HEK293 (cell line): ENCODE measurements at regions not wholly inside any gene's neighbourhood (a gene's known extent, or its start where the extent isn't known, plus 50 kb on each side); places are given as distances from the start of the nearest gene placed in this dataset.

Experiments
- CTCF ChIA-PET: fragments of 350-600 bp; formaldehyde crosslinking; extraction: SDS; loops from one replicate; lab custom pipeline; 2021; ENCODE audit warnings: antibody characterized with exemption; lab: Yijun Ruan, JAX
- POLR2A ChIA-PET: fragments of 300-600 bp; formaldehyde crosslinking; extraction: SDS; loops from one replicate; lab custom pipeline; 2020; ENCODE audit warnings: antibody characterized with exemption, inconsistent platforms; lab: Yijun Ruan, JAX
- H3K27ac ChIP-seq: fragments of 200-500 bp; sonication (Bioruptor generic); 2 replicates; pipeline ENCODE4 v1.5.1; 2014; ENCODE audit warnings: low read depth, low read length, control low read depth, inconsistent platforms; ENCODE audit errors: extremely low read depth
- H3K36me3 ChIP-seq, 2 experiments: fragments of 200-500 bp in 1 of 2; sonication (Bioruptor generic) in 1 of 2; 1 replicate in 1 of 2; 2 replicates in 1 of 2; pipeline ENCODE4 v1.5.1; 2014 to 2017; ENCODE audit warnings: inconsistent platforms in 2 of 2, low read length in 2 of 2; ENCODE audit not compliant: control insufficient read depth in 2 of 2, insufficient read depth in 1 of 2
- H3K4me1 ChIP-seq: fragments of 200-500 bp; sonication (Bioruptor generic); 2 replicates; pipeline ENCODE4 v1.5.1; 2014; ENCODE audit warnings: mild to moderate bottlenecking, low read length, inconsistent platforms; ENCODE audit not compliant: control insufficient read depth, insufficient read depth
- H3K4me3 ChIP-seq: 2 replicates; pipeline ENCODE4 v1.5.1; 2011; ENCODE audit warnings: low read depth, mild to moderate bottlenecking, control low read depth, low read length, moderate library complexity
- H3K9me3 ChIP-seq: fragments of 200-500 bp; sonication (Bioruptor generic); 2 replicates; pipeline ENCODE4 v1.5.1; 2014; ENCODE audit warnings: low read depth, low read length, inconsistent platforms; ENCODE audit not compliant: control insufficient read depth, insufficient read depth
- GLI2 ChIP-seq: fragments of 450-650 bp; formaldehyde crosslinking; IDR thresholded peaks from 2 replicates; pipeline ENCODE4; 2017; ENCODE audit warnings: missing biosample characterization, missing genetic modification characterization, low read depth, borderline replicate concordance
- KLF10 ChIP-seq: fragments of 450-650 bp; IDR thresholded peaks from 2 replicates; pipeline ENCODE4 v1.5.1; 2018; ENCODE audit warnings: missing biosample characterization, mild to moderate bottlenecking, missing genetic modification characterization
- KLF9 ChIP-seq: fragments of 450-650 bp; formaldehyde crosslinking; IDR thresholded peaks from 2 replicates; pipeline ENCODE4 v1.5.1; 2016; ENCODE audit warnings: missing biosample characterization, missing genetic modification characterization, low read depth
- PRDM6 ChIP-seq: fragments of 450-650 bp; formaldehyde crosslinking; IDR thresholded peaks from 2 replicates; pipeline ENCODE4 v1.5.1; 2017; ENCODE audit warnings: missing biosample characterization, missing genetic modification characterization
- SCRT2 ChIP-seq: fragments of 450-650 bp; formaldehyde crosslinking; IDR thresholded peaks from 2 replicates; pipeline ENCODE4 v1.5.1; 2016; ENCODE audit warnings: missing biosample characterization, missing genetic modification characterization
- TSHZ1 ChIP-seq: fragments of 450-650 bp; formaldehyde crosslinking; IDR thresholded peaks from 2 replicates; pipeline ENCODE4 v1.5.1; 2016; ENCODE audit warnings: missing biosample characterization, missing genetic modification characterization, borderline replicate concordance
- ZBTB8A ChIP-seq: fragments of 450-650 bp; formaldehyde crosslinking; IDR thresholded peaks from 2 replicates; pipeline ENCODE4 v1.5.1; 2016; ENCODE audit warnings: missing biosample characterization, missing genetic modification characterization
- ZFP41 ChIP-seq: fragments of 450-650 bp; formaldehyde crosslinking; IDR thresholded peaks from 2 replicates; pipeline ENCODE4 v1.5.1; 2016; ENCODE audit warnings: missing biosample characterization, missing genetic modification characterization, borderline replicate concordance
- ZNF132 ChIP-seq: fragments of 450-650 bp; formaldehyde crosslinking; IDR thresholded peaks from 2 replicates; pipeline ENCODE4 v1.5.1; 2017; ENCODE audit warnings: missing biosample characterization, missing genetic modification characterization, borderline replicate concordance
- ZNF155 ChIP-seq: fragments of 450-650 bp; formaldehyde crosslinking; IDR thresholded peaks from 2 replicates; pipeline ENCODE4 v1.5.1; 2016; ENCODE audit warnings: missing biosample characterization, missing genetic modification characterization
- ZNF24 ChIP-seq: fragments of 450-650 bp; formaldehyde crosslinking; IDR thresholded peaks from 2 replicates; pipeline ENCODE4 v1.5.1; 2016; ENCODE audit warnings: missing biosample characterization, missing genetic modification characterization
- ZNF266 ChIP-seq: fragments of 450-650 bp; formaldehyde crosslinking; IDR thresholded peaks from 2 replicates; pipeline ENCODE4 v1.5.1; 2016; ENCODE audit warnings: missing biosample characterization, missing genetic modification characterization, low read depth
- ZNF341 ChIP-seq: fragments of 450-650 bp; formaldehyde crosslinking; IDR thresholded peaks from 2 replicates; pipeline ENCODE4; 2016; ENCODE audit warnings: low read depth, missing biosample characterization, missing genetic modification characterization
- ZNF473 ChIP-seq: fragments of 450-650 bp; formaldehyde crosslinking; IDR thresholded peaks from 2 replicates; pipeline ENCODE4 v1.5.1; 2017; ENCODE audit warnings: missing biosample characterization, missing genetic modification characterization
- ZNF488 ChIP-seq: fragments of 450-650 bp; formaldehyde crosslinking; IDR thresholded peaks from 2 replicates; pipeline ENCODE4 v1.5.1; 2016; ENCODE audit warnings: missing biosample characterization, missing genetic modification characterization
- ZNF549 ChIP-seq: fragments of 450-650 bp; IDR thresholded peaks from 2 replicates; pipeline ENCODE4 v1.5.1; 2018; ENCODE audit warnings: missing biosample characterization, missing genetic modification characterization, mild to moderate bottlenecking, inconsistent platforms, moderate library complexity
- ZNF596 ChIP-seq: fragments of 450-650 bp; IDR thresholded peaks from 2 replicates; pipeline ENCODE4 v1.5.0; 2018; ENCODE audit warnings: missing biosample characterization, mild to moderate bottlenecking, missing genetic modification characterization, moderate library complexity
- ZNF768 ChIP-seq: fragments of 450-650 bp; formaldehyde crosslinking; IDR thresholded peaks from 2 replicates; pipeline ENCODE4 v1.5.1; 2018; ENCODE audit warnings: missing biosample characterization, mild to moderate bottlenecking, missing genetic modification characterization
- ZNF837 ChIP-seq: fragments of 450-650 bp; formaldehyde crosslinking; IDR thresholded peaks from 2 replicates; pipeline ENCODE4 v1.5.1; 2016; ENCODE audit warnings: missing biosample characterization, missing genetic modification characterization
- ZNF843 ChIP-seq: fragments of 450-650 bp; formaldehyde crosslinking; IDR thresholded peaks from 2 replicates; pipeline ENCODE4 v1.5.1; 2016; ENCODE audit warnings: missing biosample characterization, missing genetic modification characterization
- ZSCAN30 ChIP-seq: fragments of 450-650 bp; IDR thresholded peaks from 2 replicates; pipeline ENCODE4 v1.5.1; 2018; ENCODE audit warnings: missing biosample characterization, mild to moderate bottlenecking, missing genetic modification characterization, moderate library complexity

- POLR2A ChIA-PET: no interaction called here
- Histone ChIP-seq H3K4me3 (no peak overlapping the region), H3K27ac (no peak overlapping the region), H3K4me1 (no peaks in the 10 kb centered on the region), H3K9me3 (no peaks in the 10 kb centered on the region), H3K36me3 (no peaks in the 10 kb centered on the region)
- CTCF ChIA-PET: no interaction called here
- TF ChIP-seq ZNF843 (no peak), ZNF132 (tag by site-specific recombination) (no peak), ZNF488 (tag by site-specific recombination) (no peak), ZBTB8A (no peak), ZFP41 (tag by site-specific recombination) (no peak), ZNF837 (no peak), ZNF549 (tag by site-specific recombination) (no peak), ZNF596 (tag by site-specific recombination) (no peak), ZNF24 (tag by site-specific recombination) (no peak), ZNF266 (tag by site-specific recombination) (no peak), ZNF473 (tag by site-specific recombination) (no peak), PRDM6 (tag by site-specific recombination) (no peak), ZSCAN30 (tag by site-specific recombination) (no peak), TSHZ1 (no peak), ZNF155 (tag by site-specific recombination) (no peak), KLF9 (tag by site-specific recombination) (no peak), SCRT2 (tag by site-specific recombination) (no peak), ZNF341 (no peak), ZNF768 (tag by site-specific recombination) (no peak), KLF10 (tag by site-specific recombination) (no peak)
Measured at GRCh38 chr11:92605667-92606066, 363.8 kb upstream of the MTNR1B start.

GRCh38 chr11:92607969-92608722 is 361.3 kb upstream of the MTNR1B start:
- Histone ChIP-seq H3K27ac (no peak overlapping the region), H3K4me3 (no peak overlapping the region), H3K4me1 (no peaks in the 10 kb centered on the region), H3K9me3 (no peaks in the 10 kb centered on the region), H3K36me3 (no peaks in the 10 kb centered on the region)
- no peak for TF ChIP-seq GLI2 (tag by site-specific recombination)
- ChIA-PET CTCF (no interaction called here), POLR2A (no interaction called here)
